H1 (cell line): ENCODE measurements at regions not wholly inside any gene's neighbourhood (a gene's known extent, or its start where the extent isn't known, plus 50 kb on each side); places are given as distances from the start of the nearest gene placed in this dataset.

ENCODE experiments used
- CEBPB ChIP-seq: IDR thresholded peaks from 2 replicates; pipeline ENCODE4 v1.6.1; 2012; ENCODE audit warnings: low read depth, low read length
- CHD7 ChIP-seq: fragments of 300-600 bp; sonication (generic); IDR thresholded peaks from 2 replicates; pipeline ENCODE4 v1.7.1; 2012; ENCODE audit warnings: low read length, moderate library complexity, mild to moderate bottlenecking, inconsistent platforms; ENCODE audit not compliant: insufficient replicate concordance
- EZH2 ChIP-seq: fragments of 200-600 bp; sonication (generic); IDR thresholded peaks from 2 replicates; pipeline ENCODE4 v1.7.1; 2012; ENCODE audit warnings: low read depth, mild to moderate bottlenecking, moderate library complexity, low read length, inconsistent platforms; ENCODE audit not compliant: severe bottlenecking
- POLR2A ChIP-seq, 2 experiments: IDR thresholded peaks; 1 replicate in 1 of 2; 2 replicates in 1 of 2; pipeline ENCODE4 v1.6.1; 2011; ENCODE audit warnings: low read depth in 2 of 2, low read length in 2 of 2, mild to moderate bottlenecking in 2 of 2; ENCODE audit errors: control extremely low read depth in 1 of 2
- TEAD4 ChIP-seq: IDR thresholded peaks from 2 replicates; pipeline ENCODE4 v1.6.1; 2012; ENCODE audit warnings: low read depth, low read length, inconsistent platforms, mixed read lengths

- TF ChIP-seq CHD7 (no peak), EZH2 (no peak), CEBPB (no peak), POLR2A (IDR thresholded peaks at IDR 0.05; ENCODE audit: control extremely low read depth in 1 of 2, low read depth in 2 of 2, low read length in 2 of 2) (no peak), TEAD4 (no peak)
These were observed 1343.7 kb downstream of the LRFN5 start (continued) for GRCh38 chr14:42950363-42950762.
